Spleen (tissue), 11 donors: ENCODE measurements at regions not wholly inside any gene's neighbourhood (a gene's known extent, or its start where the extent isn't known, plus 50 kb on each side); places are given as distances from the start of the nearest gene placed in this dataset.

Experiments used
- DNase-seq: peaks from one replicate; pipeline ENCODE4 v3.0.0-alpha.2; 2020
- H3K27ac ChIP-seq, 8 donors: fragments of 200-600 bp; sonication (generic) in 7 of 8; 1 replicate in 4 of 8; 2 replicates in 4 of 8; pipeline versions ENCODE4 v1.5.0 to v1.8.0; 2016 to 2021; ENCODE audit warnings: inconsistent platforms in 4 of 8, mild to moderate bottlenecking in 4 of 8, moderate library complexity in 1 of 8
- H3K27me3 ChIP-seq, 7 donors: fragments of 200-600 bp; sonication (generic) in 6 of 7; replicated peaks in 1 of 7; 1 replicate in 4 of 7; 2 replicates in 3 of 7; pipeline versions ENCODE4 v1.5.0 to v1.8.0; 2016 to 2021; ENCODE audit warnings: inconsistent platforms in 3 of 7, mild to moderate bottlenecking in 1 of 7
- H3K36me3 ChIP-seq, 6 donors: fragments of 200-600 bp; sonication (generic) in 5 of 6; 1 replicate in 4 of 6; 2 replicates in 2 of 6; pipeline versions ENCODE4 v1.5.0 to v1.8.0; 2016 to 2021; ENCODE audit warnings: inconsistent platforms in 2 of 6
- H3K4me1 ChIP-seq, 6 donors: fragments of 200-600 bp; sonication (generic) in 5 of 6; 1 replicate in 3 of 6; 2 replicates in 3 of 6; pipeline versions ENCODE4 v1.5.0 to v1.8.0; 2016 to 2021; ENCODE audit warnings: inconsistent platforms in 3 of 6
- H3K4me3 ChIP-seq, 8 donors: fragments of 200-600 bp; sonication (generic) in 7 of 8; 1 replicate in 4 of 8; 2 replicates in 4 of 8; pipeline versions ENCODE4 v1.5.0 to v1.8.0; 2016 to 2021; ENCODE audit warnings: inconsistent platforms in 4 of 8, mild to moderate bottlenecking in 4 of 8, moderate library complexity in 2 of 8
- H3K9me3 ChIP-seq, 8 donors: fragments of 200-600 bp; sonication (generic) in 7 of 8; 1 replicate in 4 of 8; 2 replicates in 4 of 8; pipeline versions ENCODE4 v1.5.0 to v1.8.0; 2016 to 2021; ENCODE audit warnings: inconsistent platforms in 4 of 8
- CTCF ChIP-seq, 11 experiments: fragments of 200-600 bp in 7 of 11; fragments of 450-650 bp in 4 of 11; sonication (generic) in 4 of 11; IDR thresholded peaks in 8 of 11; conservative IDR thresholded peaks in 3 of 11; 1 replicate in 7 of 11; 2 replicates in 4 of 11; pipeline versions ENCODE4 v1.4.0 to v1.8.0; 2016 to 2021; ENCODE audit warnings: antibody characterized with exemption in 11 of 11, inconsistent platforms in 4 of 11, mild to moderate bottlenecking in 1 of 11
- POLR2A ChIP-seq, 3 donors: fragments of 450-650 bp; IDR thresholded peaks; one replicate each; pipeline ENCODE4 v1.5.1; 2017; ENCODE audit warnings: antibody characterized with exemption in 3 of 3, mild to moderate bottlenecking in 1 of 3
- POLR2AphosphoS5 ChIP-seq, 3 donors: sonication (generic); formaldehyde crosslinking; IDR thresholded peaks; one replicate each; pipeline ENCODE4 v1.5.1; 2017; ENCODE audit warnings: antibody characterized with exemption in 3 of 3
- WGBS, 5 donors: extraction: QIAGEN DNeasy Blood & Tissue Kit in 3 of 5; methylation state at CpG; one replicate each; pipeline versions ENCODE4 v1.1.5 to v1.1.7; 2013 to 2018; 5-methylcytosine and 5-hydroxymethylcytosine counted together
- intact Hi-C: fragments of 100-400 bp; cut with DNase I; formaldehyde crosslinking; loops from one replicate; pipeline ENCODE4 v1.15.0; 2023; ENCODE audit warnings: low total_unique reads
- donor health status: healthy with polysubstance abuse.
- donor health status: DM: no; HTN: no; CAD: no; lungs with moderate emphysema.
- donor health status: DM: no; HTN: no; CAD: no.
- donor health status: Bipolar disorder and iron deficiency.
- donor health status: healthy.
- donor health status: DM: no; HTN: no; CAD: no.
- donor health status: DM: yes; HTN: yes; CAD: no.

DNA sequence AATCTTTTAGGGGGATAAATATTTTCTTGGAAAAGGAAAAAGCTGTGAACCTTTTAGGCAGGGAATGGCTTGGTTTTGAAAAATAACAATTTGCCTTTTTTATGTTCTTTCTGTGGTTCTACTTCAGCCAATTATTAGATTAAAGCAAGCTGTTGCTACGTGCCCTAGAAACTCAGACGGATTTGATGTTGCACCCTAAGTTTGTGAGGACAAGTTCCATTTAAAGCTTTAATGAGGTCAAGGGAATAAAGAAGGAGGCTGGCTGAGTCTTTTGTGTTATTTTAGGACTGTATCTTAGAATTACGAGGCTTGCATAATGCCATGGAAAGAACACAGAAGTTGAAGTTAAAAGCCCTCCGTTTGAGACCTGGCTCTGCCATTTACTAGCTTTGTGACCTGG lies 216.9 kb downstream of the NUF2 start:
- TF ChIP-seq POLR2AphosphoS5 (IDR thresholded peaks at IDR 0.05) (no peak), POLR2A (IDR thresholded peaks at IDR 0.05) (no peak), CTCF (IDR thresholded peaks at IDR 0.05 in 8 of 11, conservative IDR thresholded peaks at IDR 0.05 in 3 of 11) (no peak)
- intact Hi-C loops: no loop called here
- no peak overlapping the region for H3K27ac ChIP-seq
- no peak for DNase-seq
- H3K27me3 ChIP-seq: peaks cover 0 to 5% (median 0%) of the 10 kb centered on the region in 7 donors
- H3K36me3 ChIP-seq: no peaks in the 10 kb centered on the region
- no peaks in the 10 kb centered on the region for H3K9me3 ChIP-seq
- no peaks in the 10 kb centered on the region for H3K4me1 ChIP-seq
- no peak overlapping the region for H3K4me3 ChIP-seq
- WGBS, 5 donors: 66 to 80% (median 76%) methylated on average over 4 of the region's 4 CpGs

DNA sequence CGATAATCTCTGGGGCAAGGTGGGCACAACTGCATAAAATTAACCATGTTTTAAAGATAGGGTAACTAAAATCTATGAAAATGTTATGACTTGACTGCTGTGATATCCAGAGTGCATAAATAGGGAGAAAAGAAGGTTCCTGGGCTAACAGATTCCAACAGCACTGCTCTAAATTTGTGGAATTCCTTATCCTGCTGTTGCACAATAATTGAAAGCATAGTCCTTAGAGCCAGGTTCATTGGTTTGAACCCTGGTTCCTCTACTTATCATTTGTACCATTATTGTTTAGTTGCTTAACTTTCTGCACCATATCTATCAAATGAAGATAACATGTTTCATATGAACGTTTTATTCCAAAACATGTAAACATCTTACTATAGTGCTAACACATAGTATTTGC lies 219.0 kb downstream of the NUF2 start:
- H3K9me3 ChIP-seq: no peaks in the 10 kb centered on the region
- no peak overlapping the region for H3K27ac ChIP-seq
- TF ChIP-seq CTCF (IDR thresholded peaks at IDR 0.05 in 8 of 11, conservative IDR thresholded peaks at IDR 0.05 in 3 of 11) (no peak), POLR2A (IDR thresholded peaks at IDR 0.05) (no peak)
- H3K27me3 ChIP-seq: peaks cover 0 to 5% (median 0%) of the 10 kb centered on the region in 7 donors
- H3K4me1 ChIP-seq: no peaks in the 10 kb centered on the region
- intact Hi-C loops: no loop called here
- DNase-seq: no peak
- 79 to 93% (median 88%) methylated on average over 2 of the region's 2 CpGs for WGBS, 5 donors
- H3K4me3 ChIP-seq: no peak overlapping the region
- H3K36me3 ChIP-seq: no peaks in the 10 kb centered on the region

GRCh38 chr1:163544441-163544840 lies 222.7 kb downstream of the NUF2 start:
- Histone ChIP-seq H3K4me1 (no peaks in the 10 kb centered on the region), H3K27me3 (peaks cover 0 to 5% (median 0%) of the 10 kb centered on the region in 7 donors), H3K9me3 (no peaks in the 10 kb centered on the region), H3K27ac (no peak overlapping the region), H3K4me3 (no peak overlapping the region), H3K36me3 (no peaks in the 10 kb centered on the region)
- 75 to 96% (median 80%) methylated on average over 3 of the region's 3 CpGs for WGBS, 5 donors
- no peak for DNase-seq
- intact Hi-C loops: no loop called here
- TF ChIP-seq POLR2AphosphoS5 (IDR thresholded peaks at IDR 0.05) (no peak), CTCF (IDR thresholded peaks at IDR 0.05 in 8 of 11, conservative IDR thresholded peaks at IDR 0.05 in 3 of 11) (no peak)

GRCh38 chr1:163558162-163558561 lies 236.4 kb downstream of the NUF2 start:
- H3K4me3 ChIP-seq: no peak overlapping the region
- no peaks in the 10 kb centered on the region for H3K36me3 ChIP-seq
- WGBS, 5 donors: 70 to 89% (median 80%) methylated on average over 3 of the region's 3 CpGs
- H3K4me1 ChIP-seq: no peaks in the 10 kb centered on the region
- TF ChIP-seq CTCF (IDR thresholded peaks at IDR 0.05 in 8 of 11, conservative IDR thresholded peaks at IDR 0.05 in 3 of 11) (no peak), POLR2AphosphoS5 (IDR thresholded peaks at IDR 0.05) (no peak), POLR2A (IDR thresholded peaks at IDR 0.05) (no peak)
- H3K27ac ChIP-seq: no peak overlapping the region
- DNase-seq: no peak
- H3K27me3 ChIP-seq: no peaks in the 10 kb centered on the region
- intact Hi-C loops: no loop called here
- no peaks in the 10 kb centered on the region for H3K9me3 ChIP-seq
